GM19035 (cell line): ENCODE measurements at regions not wholly inside any gene's neighbourhood (a gene's known extent, or its start where the extent isn't known, plus 50 kb on each side); places are given as distances from the start of the nearest gene placed in this dataset.
A peak's percentile ranks its signal among the peaks of the same experiment; 100 is the strongest.

Source experiments
- ATAC-seq: cut with Tn5 transposase; IDR thresholded peaks from one replicate; pipeline ENCODE4 v1.9.1; 2021; ENCODE audit not compliant: unreplicated experiment

DNA sequence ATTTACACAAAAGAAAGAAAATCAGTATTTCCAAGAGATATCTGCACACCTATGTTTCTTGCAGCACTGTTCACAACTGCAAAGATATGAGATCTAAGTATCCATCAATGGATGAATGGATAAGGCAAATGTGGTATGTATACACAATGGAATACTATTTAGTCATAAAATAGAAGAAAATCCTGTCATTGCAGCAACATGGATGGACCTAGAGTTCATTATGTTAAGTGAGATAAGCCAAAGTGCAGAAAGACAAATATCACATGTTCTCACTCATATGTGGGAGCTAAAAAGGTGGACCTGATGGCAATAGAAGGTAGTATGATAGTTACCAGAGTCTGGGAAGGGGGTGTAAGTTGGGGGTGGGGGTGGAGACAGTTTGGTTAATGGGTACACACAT lies 1171.6 kb downstream of the SORCS1 start:
- ATAC-seq = no peak

- ATAC-seq = no peak
Observed at GRCh38 chr10:105990529-105990928, 1174.0 kb downstream of the SORCS1 start.

DNA sequence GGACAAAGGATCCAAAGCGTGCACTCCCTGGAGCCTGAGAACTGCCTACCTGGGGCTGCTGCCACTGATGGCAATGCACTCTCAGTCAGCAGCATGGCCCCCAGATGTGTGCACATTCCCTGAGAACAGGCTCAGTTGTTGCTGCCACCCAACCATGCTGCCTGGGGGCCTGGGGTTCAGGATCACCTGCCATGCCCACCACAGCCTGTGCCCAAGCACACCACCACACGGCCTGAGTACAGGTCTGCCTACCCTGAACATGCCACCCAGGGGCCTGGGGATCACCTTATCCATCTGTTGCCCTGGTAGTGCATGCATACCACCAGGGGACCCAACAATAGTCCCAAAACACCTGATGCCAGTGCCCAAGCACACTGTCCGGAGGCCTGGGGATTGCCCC lies 1174.5 kb downstream of the SORCS1 start:
- ATAC-seq = no peak

DNA sequence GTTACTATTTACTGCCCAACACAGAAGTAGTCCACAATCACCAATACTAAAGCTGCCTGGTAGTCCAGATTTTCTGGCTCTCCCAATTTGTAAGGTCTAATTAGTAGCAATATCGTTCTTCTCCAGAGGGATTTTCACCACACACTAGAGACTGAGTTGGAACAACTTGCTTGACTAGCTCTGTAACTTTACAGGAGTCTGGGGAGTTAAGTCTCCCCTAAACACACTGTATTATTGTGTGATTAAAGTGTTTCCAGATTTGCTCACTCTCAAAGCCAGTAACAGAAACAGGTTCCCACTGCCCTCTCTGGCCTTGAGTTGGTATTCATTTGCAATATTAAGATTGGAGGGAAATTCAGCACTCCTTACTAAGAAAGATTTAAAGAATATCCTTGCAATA lies 1175.7 kb downstream of the SORCS1 start:
- no peak for ATAC-seq

GRCh38 chr10:105986912-105987635 lies 1177.4 kb downstream of the SORCS1 start:
- no peak for ATAC-seq

DNA sequence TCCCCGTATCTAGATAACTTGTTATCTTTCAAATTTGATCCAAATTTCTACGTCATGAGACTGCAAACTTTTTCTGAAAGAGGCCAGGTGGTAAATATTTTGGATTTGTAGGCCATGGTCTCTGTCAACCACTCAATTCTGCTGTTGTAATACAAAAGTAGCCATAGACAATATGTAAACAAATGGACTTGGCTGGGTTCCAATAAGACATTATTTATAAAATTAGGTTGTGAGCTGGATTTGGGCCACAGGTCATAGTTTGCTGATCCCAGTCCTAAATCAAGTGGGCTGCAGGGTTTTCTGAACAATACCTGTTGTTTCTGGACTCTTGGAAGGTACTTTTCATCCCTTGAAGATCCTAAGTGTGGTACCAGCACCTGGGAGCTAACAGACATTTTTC lies 1178.0 kb downstream of the SORCS1 start:
- ATAC-seq = no peak

DNA sequence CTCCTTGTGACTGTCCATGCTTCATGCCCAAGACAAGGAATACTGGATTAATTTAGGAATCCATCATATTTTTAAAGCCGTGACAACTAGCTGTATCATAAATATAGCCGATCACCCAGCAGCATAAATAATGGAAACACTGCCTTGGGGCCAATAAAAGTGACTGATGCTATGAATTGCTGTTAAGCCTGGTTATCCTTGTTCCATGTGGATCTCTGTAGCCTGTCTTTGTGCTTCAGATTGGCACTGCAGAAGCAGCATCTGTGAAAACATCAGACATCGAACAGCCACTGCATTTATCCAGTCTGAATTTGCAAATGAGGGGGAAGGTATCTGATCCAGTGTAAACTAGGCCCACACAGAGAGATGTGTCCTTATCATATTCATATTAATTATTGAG lies 1181.8 kb downstream of the SORCS1 start:
- no peak for ATAC-seq

- no peak for ATAC-seq
Observed at GRCh38 chr10:105981679-105982078, 1182.8 kb downstream of the SORCS1 start.

GRCh38 chr10:105974803-105975456 lies 1189.6 kb downstream of the SORCS1 start:
- peak; percentile 77 for ATAC-seq

GRCh38 chr10:105973902-105974301 lies 1190.6 kb downstream of the SORCS1 start:
- ATAC-seq = no peak

DNA sequence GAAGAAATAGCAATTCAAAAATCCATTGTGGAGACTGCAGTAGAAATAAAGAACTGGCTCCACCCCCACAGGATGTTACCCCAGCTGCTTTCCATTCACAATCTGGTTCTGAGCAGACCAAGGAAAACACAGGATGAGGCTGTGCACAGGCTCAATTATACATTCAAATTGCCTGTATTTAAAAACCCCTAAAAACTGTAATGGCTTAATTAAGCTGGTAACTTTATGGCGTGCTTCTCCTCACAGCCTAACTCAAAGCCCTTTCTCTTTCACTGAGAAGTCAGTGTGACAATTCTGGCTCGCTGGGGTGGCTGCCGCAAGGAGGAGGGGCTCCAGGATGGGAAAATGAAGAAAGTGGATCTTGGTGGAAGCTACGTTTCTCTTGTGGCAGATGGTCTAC lies 1191.1 kb downstream of the SORCS1 start:
- ATAC-seq = no peak

- ATAC-seq = no peak
Observed at GRCh38 chr10:105971460-105971859, 1193.0 kb downstream of the SORCS1 start.

GRCh38 chr10:105969884-105970377 lies 1194.6 kb downstream of the SORCS1 start:
- no peak for ATAC-seq

GRCh38 chr10:105968666-105969065 lies 1195.8 kb downstream of the SORCS1 start:
- no peak for ATAC-seq

- no peak for ATAC-seq
Observed at GRCh38 chr10:105967256-105967655, 1197.2 kb downstream of the SORCS1 start.

- no peak for ATAC-seq
Observed at GRCh38 chr10:105965141-105965540, 1199.4 kb downstream of the SORCS1 start.

DNA sequence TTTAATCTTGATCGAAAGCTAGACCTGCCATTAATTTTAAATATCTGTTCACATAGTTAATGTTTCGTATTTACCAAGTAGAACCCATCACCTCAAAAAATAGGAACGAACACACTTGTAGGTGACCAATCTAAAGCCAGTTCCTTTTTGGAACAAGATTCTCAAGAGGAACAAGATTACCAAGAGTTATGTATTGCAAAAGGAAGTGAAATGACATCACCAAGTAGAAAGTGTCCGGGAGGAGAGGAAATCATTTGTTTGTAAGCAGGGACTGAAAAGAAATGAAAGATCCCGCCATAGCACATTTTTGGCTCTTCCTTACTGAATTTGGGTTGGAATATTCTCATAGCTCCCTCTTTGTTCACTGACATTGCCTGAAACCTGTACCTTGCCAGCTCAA lies 1200.5 kb downstream of the SORCS1 start:
- no peak for ATAC-seq

DNA sequence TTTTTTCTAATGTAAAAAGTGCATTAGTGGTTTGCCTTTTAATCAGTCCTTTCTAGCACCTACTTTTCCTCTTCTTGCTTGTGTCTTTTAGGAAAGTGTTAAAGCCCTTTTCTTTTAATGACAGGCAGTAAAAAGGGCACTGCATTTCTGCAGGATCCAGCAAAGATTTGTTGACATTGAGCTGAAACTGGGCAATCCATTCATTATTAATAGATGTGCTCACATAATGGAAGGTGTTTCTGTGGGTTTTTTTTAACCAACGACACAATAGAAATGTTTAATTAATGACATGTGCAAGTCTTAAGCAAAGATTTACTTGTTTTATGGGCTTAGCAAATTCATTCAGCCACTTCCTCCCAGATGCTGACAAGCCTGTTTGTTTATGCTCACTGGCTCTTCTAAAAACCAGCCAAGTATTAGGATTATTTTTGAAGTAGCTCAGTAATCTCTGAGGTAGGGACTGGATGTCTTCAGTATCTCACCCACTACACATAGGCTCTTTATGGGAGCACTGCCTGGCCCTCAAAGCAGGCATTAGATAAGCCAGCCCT lies 1201.1 kb downstream of the SORCS1 start:
- ATAC-seq = no peak

DNA sequence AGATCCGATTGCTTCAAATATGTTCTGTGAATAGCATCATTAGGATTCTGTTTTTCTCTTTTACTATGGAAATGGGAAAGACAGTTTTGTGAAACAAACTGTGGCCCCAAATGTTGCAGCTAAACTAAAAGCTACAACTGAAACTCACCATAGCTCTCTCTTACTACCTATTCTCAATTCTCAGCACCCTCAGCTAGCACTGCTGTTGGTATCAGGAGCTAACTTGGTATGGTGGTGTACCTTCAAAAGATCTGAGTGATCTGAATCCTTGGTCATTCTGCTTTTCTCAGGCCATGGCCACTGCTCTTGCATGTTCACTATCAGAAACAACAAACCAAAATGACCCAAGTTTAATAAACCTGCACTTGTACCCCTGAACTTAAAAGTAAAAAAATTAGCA lies 1208.0 kb downstream of the SORCS1 start:
- no peak for ATAC-seq

- ATAC-seq = no peak
Observed at GRCh38 chr10:105953861-105954260, 1210.6 kb downstream of the SORCS1 start.

DNA sequence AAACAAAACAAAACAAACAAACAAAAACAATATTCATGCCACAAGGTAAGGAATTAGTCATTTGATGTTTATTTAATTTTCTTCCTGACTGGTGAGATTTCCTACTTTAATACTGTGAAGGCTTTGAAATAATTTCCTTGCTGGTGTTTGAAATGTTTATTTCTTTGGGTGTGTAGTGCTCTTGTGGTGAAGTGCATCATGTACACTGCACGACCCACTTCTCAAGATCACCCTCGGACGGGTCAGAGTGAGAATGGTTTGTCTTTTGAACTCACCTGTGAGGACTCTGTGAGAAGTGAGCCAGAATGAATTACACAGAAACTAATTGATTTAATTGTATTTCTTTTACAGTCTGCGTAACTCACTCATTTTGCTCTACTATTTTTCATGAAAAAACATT lies 1211.5 kb downstream of the SORCS1 start:
- no peak for ATAC-seq

DNA sequence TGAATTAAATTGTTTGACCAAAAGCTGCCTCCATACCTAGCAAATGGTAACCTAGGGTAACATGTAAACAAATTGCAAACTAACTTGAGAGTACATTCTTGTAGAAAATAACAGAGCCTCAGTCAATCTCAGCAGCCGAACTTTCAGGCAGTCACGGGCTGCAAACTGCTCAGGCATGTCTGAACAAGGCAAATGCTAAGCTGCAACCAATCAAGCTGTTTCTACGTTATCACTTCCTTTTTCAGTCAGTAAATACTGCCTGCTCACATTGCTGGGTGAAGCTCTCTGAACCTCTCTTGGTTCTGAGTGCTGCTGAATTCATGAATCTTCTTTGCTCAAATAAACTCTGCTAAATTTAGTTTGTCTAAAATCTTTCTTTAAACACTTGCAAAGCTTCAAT lies 1212.4 kb downstream of the SORCS1 start:
- ATAC-seq = peak; percentile 97
